ENCODE measurements at regions not wholly inside any gene's neighbourhood (a gene's known extent, or its start where the extent isn't known, plus 50 kb on each side); places are given as distances from the start of the nearest gene placed in this dataset.
"Not testable (repeated sequence)": the region's sequence is repeated elsewhere in the genome, so short reads cannot be mapped to it uniquely, and the experiment has no call there.

DNA sequence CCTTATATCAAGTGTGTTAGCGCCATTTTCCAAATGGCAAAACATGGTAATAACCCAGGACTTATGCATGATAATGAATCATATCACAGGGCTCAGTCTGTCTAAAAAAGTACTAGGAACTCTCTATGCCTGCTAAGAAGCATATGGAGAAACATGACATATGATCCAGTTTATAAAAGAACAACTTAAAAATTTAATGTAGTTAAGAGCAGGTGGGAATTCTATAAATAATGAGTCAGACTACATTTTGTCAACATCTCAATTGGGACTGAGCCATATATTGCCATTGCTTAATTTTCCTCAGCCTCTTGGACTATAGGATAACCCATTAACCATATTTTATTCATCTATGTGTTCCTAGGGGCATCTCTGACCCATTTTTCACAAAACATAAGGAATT, 360.4 kb upstream of the AGA start:
- intact Hi-C loops (cut with DNase I), result no loop called here
- no peaks in the 10 kb centered on the region for H3K4me1 ChIP-seq (ENCODE audit: control insufficient read depth, insufficient read depth, low read length)
- H3K4me3 ChIP-seq (ENCODE audit: low read length), result no peak overlapping the region
- H3K9me3 ChIP-seq (ENCODE audit: control insufficient read depth, low read length), result no peaks in the 10 kb centered on the region
- H3K27me3 ChIP-seq (ENCODE audit: control insufficient read depth, insufficient read depth), result no peaks in the 10 kb centered on the region
- no peak overlapping the region for H3K27ac ChIP-seq (ENCODE audit: low read length)
- DNase-seq (no peak), ATAC-seq (no peak)
- WGBS, result 90% methylated on average over 1 of the region's 1 CpG

DNA sequence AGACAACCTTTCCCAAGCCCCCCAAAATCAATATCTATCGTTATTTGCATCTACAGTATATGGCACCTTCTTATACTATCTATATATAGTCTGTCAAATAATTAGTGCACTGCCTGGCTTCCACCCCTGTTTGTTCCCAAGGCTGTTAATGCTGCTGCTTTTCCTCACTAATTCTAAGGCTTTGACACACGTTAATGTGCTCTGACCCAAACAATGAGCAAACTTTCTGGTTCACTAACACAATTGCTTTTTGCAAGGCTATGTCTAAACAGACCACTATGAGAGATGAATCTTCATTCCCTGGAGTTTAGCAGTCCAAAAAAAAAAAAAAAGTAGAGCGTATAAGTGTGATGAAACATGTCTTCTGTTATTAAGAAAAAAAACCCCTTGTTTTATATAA, 360.9 kb upstream of the AGA start:
- WGBS, result 67% methylated on average over 3 of the region's 3 CpGs

DNA sequence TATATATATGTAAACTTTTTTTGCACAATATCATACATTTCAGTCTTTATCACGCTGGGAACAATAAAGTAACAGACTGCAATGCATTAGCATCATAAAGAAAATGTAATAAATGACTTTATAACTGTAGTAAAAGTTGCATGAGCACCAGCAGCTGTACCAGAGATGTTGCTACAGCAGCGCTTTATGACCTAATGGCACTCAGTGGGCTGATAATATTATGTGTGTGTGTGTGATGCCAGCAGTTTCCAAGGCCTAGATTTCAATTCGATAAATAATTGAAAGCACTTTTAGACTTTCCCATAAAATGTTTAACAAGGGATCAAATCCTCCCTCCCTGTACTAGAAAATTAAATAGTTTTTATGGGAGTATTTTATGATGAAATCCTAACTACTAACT, 367.6 kb upstream of the AGA start:
- ATAC-seq, result no peak
- DNase-seq, result no peak
- Histone ChIP-seq H3K4me3 (ENCODE audit: low read length) (no peak overlapping the region), H3K9me3 (ENCODE audit: control insufficient read depth, low read length) (no peaks in the 10 kb centered on the region), H3K27ac (ENCODE audit: low read length) (no peak overlapping the region), H3K4me1 (ENCODE audit: control insufficient read depth, insufficient read depth, low read length) (no peaks in the 10 kb centered on the region), H3K27me3 (ENCODE audit: control insufficient read depth, insufficient read depth) (no peaks in the 10 kb centered on the region)
- intact Hi-C loops (cut with DNase I), result no loop called here
- 81% methylated on average over 3 of the region's 3 CpGs for WGBS

More for the DNA sequence above, 360.9 kb upstream of the AGA start:
- no peaks in the 10 kb centered on the region for H3K4me1 ChIP-seq (ENCODE audit: control insufficient read depth, insufficient read depth, low read length)
- intact Hi-C loops (cut with DNase I), result no loop called here
- ATAC-seq (no peak), DNase-seq (no peak)
- no peaks in the 10 kb centered on the region for H3K9me3 ChIP-seq (ENCODE audit: control insufficient read depth, low read length)
- no peaks in the 10 kb centered on the region for H3K27me3 ChIP-seq (ENCODE audit: control insufficient read depth, insufficient read depth)
- no peak overlapping the region for H3K4me3 ChIP-seq (ENCODE audit: low read length)
- H3K27ac ChIP-seq (ENCODE audit: low read length), result no peak overlapping the region

DNA sequence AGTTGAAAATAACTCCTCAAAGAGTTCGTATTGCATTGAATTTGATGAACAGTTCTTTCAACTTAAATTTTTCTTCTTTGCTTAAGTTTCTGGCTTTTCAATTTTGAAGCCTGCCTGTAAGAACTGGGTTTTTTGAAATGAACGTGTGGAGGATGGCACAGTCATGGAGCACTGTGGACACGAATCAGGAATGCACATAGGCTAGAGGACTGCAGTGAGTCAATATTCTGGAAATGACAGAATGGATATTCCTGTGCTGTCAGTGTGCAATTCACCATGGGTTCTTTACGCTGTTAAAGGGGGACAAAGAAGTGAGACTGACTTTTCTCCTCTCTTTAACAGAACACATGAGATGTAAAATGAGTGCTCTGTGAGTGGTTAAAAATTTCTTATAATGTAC, 368.0 kb upstream of the AGA start:
- no peak for DNase-seq
- no peaks in the 10 kb centered on the region for H3K4me1 ChIP-seq (ENCODE audit: control insufficient read depth, insufficient read depth, low read length)
- H3K4me3 ChIP-seq (ENCODE audit: low read length), result no peak overlapping the region
- no peaks in the 10 kb centered on the region for H3K27me3 ChIP-seq (ENCODE audit: control insufficient read depth, insufficient read depth)
- H3K9me3 ChIP-seq (ENCODE audit: control insufficient read depth, low read length), result no peaks in the 10 kb centered on the region
- no peak for ATAC-seq
- intact Hi-C loops (cut with DNase I), result no loop called here
- 76% methylated on average over 4 of the region's 4 CpGs for WGBS
- H3K27ac ChIP-seq (ENCODE audit: low read length), result no peak overlapping the region

DNA sequence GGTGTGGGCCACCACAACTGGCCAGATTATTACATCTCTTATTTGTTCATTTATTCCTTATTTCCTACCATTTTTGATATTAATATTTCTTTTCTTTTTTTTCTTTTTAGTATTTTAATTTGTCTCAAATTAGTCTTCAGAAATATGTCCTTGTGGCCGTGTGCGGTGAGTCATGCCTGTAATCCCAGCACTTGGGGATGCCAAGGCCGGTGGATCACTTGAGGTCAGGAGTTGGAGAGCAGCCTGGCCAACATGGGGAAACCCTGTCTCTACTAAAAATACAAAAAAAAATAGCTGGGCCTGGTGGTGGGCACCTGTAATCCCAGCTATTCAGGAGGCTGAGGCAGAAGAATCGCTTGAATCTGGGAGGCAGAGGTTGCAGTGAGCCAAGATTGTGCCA, 376.2 kb upstream of the AGA start:
- intact Hi-C loops (cut with DNase I); H3K27ac ChIP-seq (ENCODE audit: low read length); ATAC-seq; H3K4me1 ChIP-seq (ENCODE audit: control insufficient read depth, insufficient read depth, low read length); H3K4me3 ChIP-seq (ENCODE audit: low read length); H3K9me3 ChIP-seq (ENCODE audit: control insufficient read depth, low read length); H3K27me3 ChIP-seq (ENCODE audit: control insufficient read depth, insufficient read depth); DNase-seq: not testable (repeated sequence)
- 92% methylated on average over 4 of the region's 4 CpGs for WGBS

DNA sequence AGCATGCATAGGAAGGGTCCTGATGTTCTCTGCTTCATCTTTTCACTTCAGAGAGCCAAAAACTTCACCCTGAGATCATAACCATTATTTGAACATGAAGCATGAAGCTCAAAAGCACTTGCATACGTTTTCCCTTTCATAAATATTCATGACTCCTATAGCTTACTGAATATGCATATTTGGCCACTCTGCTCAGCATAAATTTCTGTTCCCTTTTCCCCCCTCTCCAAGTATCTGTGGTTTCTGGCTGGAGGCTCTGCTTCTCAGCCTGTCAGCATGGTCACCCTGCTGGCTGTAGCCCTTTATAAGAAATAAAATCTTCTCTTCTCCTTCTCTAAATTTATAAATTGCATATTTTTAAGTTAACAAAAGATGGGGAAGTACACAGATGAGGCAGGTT, 384.7 kb upstream of the AGA start:
- no peak for DNase-seq
- Histone ChIP-seq H3K9me3 (ENCODE audit: control insufficient read depth, low read length) (no peaks in the 10 kb centered on the region), H3K4me1 (ENCODE audit: control insufficient read depth, insufficient read depth, low read length) (no peaks in the 10 kb centered on the region), H3K4me3 (ENCODE audit: low read length) (no peak overlapping the region), H3K27ac (ENCODE audit: low read length) (no peak overlapping the region), H3K27me3 (ENCODE audit: control insufficient read depth, insufficient read depth) (no peaks in the 10 kb centered on the region)
- ATAC-seq, result no peak
- 37% methylated on average over 1 of the region's 1 CpG for WGBS
- intact Hi-C loops (cut with DNase I), result no loop called here

DNA sequence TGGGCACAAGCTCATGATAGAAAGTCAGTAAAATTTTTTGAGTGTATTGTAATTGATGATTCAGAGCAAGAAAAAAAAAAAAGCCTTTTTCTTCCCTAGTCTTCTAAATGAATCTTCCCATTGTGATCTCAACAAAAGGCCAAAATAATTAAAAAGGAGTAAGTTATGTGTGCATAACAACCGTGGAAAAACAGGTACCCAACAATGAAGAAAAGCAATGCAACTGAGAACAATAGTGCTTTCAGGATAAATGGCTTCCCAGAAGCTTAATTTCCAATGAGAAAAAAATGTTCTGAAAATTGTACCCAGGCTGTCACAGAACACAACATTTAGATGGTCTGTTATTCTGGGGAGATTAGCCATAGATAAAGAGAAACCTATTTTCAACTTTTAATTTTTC, 399.0 kb upstream of the AGA start:
- Histone ChIP-seq H3K27me3 (ENCODE audit: control insufficient read depth, insufficient read depth) (no peaks in the 10 kb centered on the region), H3K4me1 (ENCODE audit: control insufficient read depth, insufficient read depth, low read length) (no peaks in the 10 kb centered on the region), H3K9me3 (ENCODE audit: control insufficient read depth, low read length) (no peaks in the 10 kb centered on the region), H3K4me3 (ENCODE audit: low read length) (no peak overlapping the region), H3K27ac (ENCODE audit: low read length) (no peak overlapping the region)
- intact Hi-C loops (cut with DNase I), result no loop called here
- no peak for DNase-seq
- WGBS, result 67% methylated on average over 1 of the region's 1 CpG
- no peak for ATAC-seq

DNA sequence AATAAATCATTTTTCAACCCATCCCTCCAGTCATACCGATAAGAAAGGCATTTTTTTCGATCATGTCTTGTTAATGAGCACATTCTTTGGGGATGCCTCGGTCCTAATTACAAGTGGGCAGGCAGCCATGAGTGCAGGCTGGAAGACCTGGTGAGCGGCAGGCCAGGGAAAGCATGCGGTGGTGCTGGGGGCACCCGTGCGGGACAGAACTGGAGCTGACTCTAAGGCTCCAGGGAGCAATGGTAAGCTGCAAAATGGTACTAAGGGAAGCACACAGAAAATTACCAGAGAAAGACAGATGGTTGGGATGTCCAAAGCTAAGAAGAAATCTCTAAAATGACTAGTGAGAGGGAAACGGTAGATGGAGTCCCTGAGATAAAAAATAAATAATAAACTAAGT, 411.0 kb upstream of the AGA start:
- intact Hi-C loops (cut with DNase I), result no loop called here
- no peak overlapping the region for H3K27ac ChIP-seq (ENCODE audit: low read length)
- no peaks in the 10 kb centered on the region for H3K4me1 ChIP-seq (ENCODE audit: control insufficient read depth, insufficient read depth, low read length)
- no peak overlapping the region for H3K4me3 ChIP-seq (ENCODE audit: low read length)
- H3K9me3 ChIP-seq (ENCODE audit: control insufficient read depth, low read length), result no peaks in the 10 kb centered on the region
- 86% methylated on average over 8 of the region's 8 CpGs for WGBS
- DNase-seq (no peak), ATAC-seq (no peak)
- no peaks in the 10 kb centered on the region for H3K27me3 ChIP-seq (ENCODE audit: control insufficient read depth, insufficient read depth)

DNA sequence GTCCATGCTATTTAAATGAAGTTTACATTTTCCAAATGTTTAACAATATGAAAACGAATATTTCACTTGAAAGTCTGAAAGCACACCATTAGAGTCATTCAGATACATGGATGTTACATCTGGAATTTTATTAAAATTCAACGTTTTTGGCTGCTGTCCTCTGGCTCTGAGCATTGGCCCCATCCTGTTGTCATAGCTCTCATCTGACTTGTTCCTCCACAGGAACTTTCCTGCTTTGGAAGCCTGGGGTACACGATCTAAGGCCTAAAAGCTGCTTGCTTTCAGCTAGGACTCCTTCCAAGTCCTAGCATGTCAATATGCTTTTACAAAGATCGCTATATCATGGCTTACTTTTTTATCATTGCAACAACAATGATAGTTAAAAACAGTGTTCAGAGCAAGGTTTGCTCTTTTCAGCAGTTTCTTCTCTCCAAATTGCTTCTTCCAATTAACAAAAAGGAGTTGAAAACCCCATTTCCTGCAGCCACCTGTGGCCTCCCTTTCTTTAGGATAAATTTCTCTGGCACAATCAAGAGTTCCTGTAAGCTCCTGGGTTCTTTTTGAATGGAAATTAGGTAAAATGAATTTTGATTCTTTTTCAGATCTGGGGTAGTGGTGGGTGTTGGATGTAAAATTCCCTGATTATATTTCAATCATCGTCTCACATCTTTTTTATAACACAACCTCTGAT, 413.4 kb upstream of the AGA start:
- H3K4me1 ChIP-seq (ENCODE audit: control insufficient read depth, insufficient read depth, low read length), result no peaks in the 10 kb centered on the region
- ATAC-seq (no peak), DNase-seq (no peak)
- intact Hi-C loops (cut with DNase I), result no loop called here
- 45% methylated on average over 5 of the region's 5 CpGs for WGBS
- no peak overlapping the region for H3K27ac ChIP-seq (ENCODE audit: low read length)
- H3K9me3 ChIP-seq (ENCODE audit: control insufficient read depth, low read length), result no peaks in the 10 kb centered on the region
- no peak overlapping the region for H3K4me3 ChIP-seq (ENCODE audit: low read length)
- no peaks in the 10 kb centered on the region for H3K27me3 ChIP-seq (ENCODE audit: control insufficient read depth, insufficient read depth)

DNA sequence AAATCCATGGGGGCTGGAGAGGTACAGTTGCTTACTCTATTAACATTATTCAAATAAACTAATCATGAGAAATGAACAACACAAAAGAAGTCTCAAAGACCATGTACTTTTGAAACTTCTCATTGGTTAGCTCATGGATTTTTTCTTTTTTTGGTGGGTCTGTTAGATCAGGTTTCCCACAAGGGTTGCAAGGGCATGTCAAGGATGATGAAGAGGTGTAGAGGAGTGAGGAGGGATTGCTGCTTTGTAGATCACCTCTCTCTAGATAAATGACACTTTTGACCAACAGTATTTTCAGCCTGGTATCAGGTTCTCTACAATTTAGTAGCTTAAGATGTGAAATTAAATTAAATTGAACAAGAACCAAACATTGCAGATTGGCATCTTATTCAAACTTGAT, 417.9 kb upstream of the AGA start:
- ATAC-seq, result no peak
- intact Hi-C loops (cut with DNase I), result no loop called here

DNA sequence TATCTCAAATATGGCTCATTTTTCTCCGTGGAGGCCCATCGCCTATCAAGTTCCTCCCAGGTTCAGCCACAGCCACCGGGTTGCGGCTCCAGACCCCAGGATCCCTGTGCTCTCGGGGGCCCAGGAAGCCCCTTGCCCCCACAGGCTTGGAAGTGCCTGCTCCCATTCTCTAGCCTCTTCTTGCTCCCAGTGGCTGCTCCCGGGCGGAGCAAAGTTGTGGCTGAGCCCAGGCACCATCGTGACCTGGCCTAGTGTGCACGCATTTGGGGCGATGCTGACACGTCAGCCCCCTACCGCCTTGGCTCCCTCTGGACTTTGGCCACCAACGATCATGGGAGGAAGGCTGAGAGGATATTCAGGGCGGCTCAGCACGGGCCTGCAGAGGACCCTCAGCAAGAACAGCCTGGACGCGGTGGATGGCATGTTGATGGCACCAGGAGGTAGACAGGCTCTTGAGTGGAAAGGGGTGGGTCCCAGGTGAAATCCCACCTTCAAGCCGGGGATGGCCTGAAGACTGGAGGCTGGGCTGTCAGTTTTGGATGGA, 419.4 kb upstream of the AGA start:
- Histone ChIP-seq H3K9me3 (ENCODE audit: control insufficient read depth, low read length) (no peaks in the 10 kb centered on the region), H3K27ac (ENCODE audit: low read length) (no peak overlapping the region), H3K4me1 (ENCODE audit: control insufficient read depth, insufficient read depth, low read length) (no peaks in the 10 kb centered on the region), H3K4me3 (ENCODE audit: low read length) (no peak overlapping the region), H3K27me3 (ENCODE audit: control insufficient read depth, insufficient read depth) (no peaks in the 10 kb centered on the region)
- ATAC-seq, result no peak
- 94% methylated on average over 18 of the region's 18 CpGs for WGBS
- intact Hi-C loops (cut with DNase I), result no loop called here
- no peak for DNase-seq

More for the DNA sequence above, 417.9 kb upstream of the AGA start:
- no peak overlapping the region for H3K4me3 ChIP-seq (ENCODE audit: low read length)
- no peaks in the 10 kb centered on the region for H3K4me1 ChIP-seq (ENCODE audit: control insufficient read depth, insufficient read depth, low read length)
- no peaks in the 10 kb centered on the region for H3K27me3 ChIP-seq (ENCODE audit: control insufficient read depth, insufficient read depth)
- no peaks in the 10 kb centered on the region for H3K9me3 ChIP-seq (ENCODE audit: control insufficient read depth, low read length)
- DNase-seq, result no peak
- no peak overlapping the region for H3K27ac ChIP-seq (ENCODE audit: low read length)
